ENCODE measurements at regions not wholly inside any gene's neighbourhood (a gene's known extent, or its start where the extent isn't known, plus 50 kb on each side); places are given as distances from the start of the nearest gene placed in this dataset.
"Not testable (repeated sequence)": the region's sequence is repeated elsewhere in the genome, so short reads cannot be mapped to it uniquely, and the experiment has no call there.

DNA sequence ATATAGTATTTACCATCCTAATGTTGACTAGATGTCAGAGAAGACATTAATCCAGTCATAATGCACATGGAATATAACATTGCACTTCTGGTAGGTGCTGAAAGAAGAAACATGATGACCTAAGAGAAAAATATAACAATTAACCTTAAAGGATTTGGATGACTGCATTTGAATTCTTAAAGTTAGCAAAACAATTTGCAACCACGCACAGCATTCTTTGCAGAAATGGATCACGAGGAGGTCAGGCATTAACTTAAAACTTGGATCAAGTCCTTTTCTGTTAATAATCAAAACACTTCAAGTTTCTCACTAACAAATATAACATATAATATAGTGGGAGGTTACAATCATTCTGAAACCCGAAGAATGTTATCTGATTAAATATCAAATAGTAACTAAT lies 525.0 kb upstream of the SLITRK6 start:
- intact Hi-C loops (cut with micrococcal nuclease; ENCODE audit: unreplicated experiment), result no loop called here
- no peak for DNase-seq (ENCODE audit: low spot score)
- no peaks in the 10 kb centered on the region for H3K36me3 ChIP-seq (ENCODE audit: insufficient read depth, low read length)
- no peak for TF ChIP-seq EZH2phosphoT487 (IDR thresholded peaks at IDR 0.05; ENCODE audit: borderline replicate concordance, low read depth, low read length)
- TF ChIP-seq, protein P1, sequence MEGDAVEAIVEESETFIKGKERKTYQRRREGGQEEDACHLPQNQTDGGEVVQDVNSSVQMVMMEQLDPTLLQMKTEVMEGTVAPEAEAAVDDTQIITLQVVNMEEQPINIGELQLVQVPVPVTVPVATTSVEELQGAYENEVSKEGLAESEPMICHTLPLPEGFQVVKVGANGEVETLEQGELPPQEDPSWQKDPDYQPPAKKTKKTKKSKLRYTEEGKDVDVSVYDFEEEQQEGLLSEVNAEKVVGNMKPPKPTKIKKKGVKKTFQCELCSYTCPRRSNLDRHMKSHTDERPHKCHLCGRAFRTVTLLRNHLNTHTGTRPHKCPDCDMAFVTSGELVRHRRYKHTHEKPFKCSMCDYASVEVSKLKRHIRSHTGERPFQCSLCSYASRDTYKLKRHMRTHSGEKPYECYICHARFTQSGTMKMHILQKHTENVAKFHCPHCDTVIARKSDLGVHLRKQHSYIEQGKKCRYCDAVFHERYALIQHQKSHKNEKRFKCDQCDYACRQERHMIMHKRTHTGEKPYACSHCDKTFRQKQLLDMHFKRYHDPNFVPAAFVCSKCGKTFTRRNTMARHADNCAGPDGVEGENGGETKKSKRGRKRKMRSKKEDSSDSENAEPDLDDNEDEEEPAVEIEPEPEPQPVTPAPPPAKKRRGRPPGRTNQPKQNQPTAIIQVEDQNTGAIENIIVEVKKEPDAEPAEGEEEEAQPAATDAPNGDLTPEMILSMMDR (conservative IDR thresholded peaks at IDR 0.05; ENCODE audit: low read length), result no peak
- no TSS peak for BruUV-seq (replicated peaks)
- H3K79me2 ChIP-seq (ENCODE audit: insufficient read depth, low read depth, low read length), result no peaks in the 10 kb centered on the region
- H2AFZ ChIP-seq (ENCODE audit: low read length), result no peak overlapping the region
- H3K4me1 ChIP-seq (ENCODE audit: insufficient read depth, low read length, poor library complexity, severe bottlenecking), result no peaks in the 10 kb centered on the region
- ChIA-PET POLR2A (no interaction called here), CTCF (ENCODE audit: unreplicated experiment) (no interaction called here)
- no peaks in the 10 kb centered on the region for H4K20me1 ChIP-seq (ENCODE audit: insufficient read depth, low read length)
- no peak overlapping the region for H3K4me2 ChIP-seq (ENCODE audit: low read length)
- H3K9me2 ChIP-seq (ENCODE audit: insufficient read depth, low read length), result no peaks in the 10 kb centered on the region
- H3K4me3 ChIP-seq (ENCODE audit: low read depth, low read length, poor library complexity, severe bottlenecking), result no peak overlapping the region
- no peak overlapping the region for H3K27ac ChIP-seq (ENCODE audit: low read depth, low read length, poor library complexity, severe bottlenecking)
- no peaks in the 10 kb centered on the region for H3K9me3 ChIP-seq (ENCODE audit: low read length)

DNA sequence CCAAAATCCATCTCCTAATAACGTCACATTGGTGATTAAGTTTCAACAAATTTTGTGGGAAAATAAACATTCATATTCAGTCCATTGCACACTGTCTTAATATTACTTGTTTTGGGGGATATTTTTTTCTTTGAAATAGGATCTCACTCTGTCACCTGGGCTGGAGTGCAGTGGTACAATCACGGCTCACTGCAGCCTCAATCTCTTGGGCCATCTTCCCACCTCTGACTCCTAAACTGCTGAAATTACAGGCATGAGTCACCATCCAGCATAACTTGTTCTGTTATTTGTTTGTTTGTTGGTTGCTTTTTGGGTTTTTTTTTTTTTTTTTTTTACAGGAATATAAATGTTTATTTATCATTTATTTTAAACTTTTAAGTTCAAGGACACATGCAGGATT lies 556.1 kb upstream of the SLITRK6 start:
- H3K4me2 ChIP-seq (ENCODE audit: low read length), result no peak overlapping the region
- BruUV-seq (replicated peaks), result no TSS peak
- no peak overlapping the region for H3K27ac ChIP-seq (ENCODE audit: low read depth, low read length, poor library complexity, severe bottlenecking)
- POLR2A ChIA-PET, result no interaction called here
- CTCF ChIA-PET (ENCODE audit: unreplicated experiment), result no interaction called here
- H3K36me3 ChIP-seq (ENCODE audit: insufficient read depth, low read length), result no peaks in the 10 kb centered on the region
- no peaks in the 10 kb centered on the region for H3K79me2 ChIP-seq (ENCODE audit: insufficient read depth, low read depth, low read length)
- H3K9me2 ChIP-seq (ENCODE audit: insufficient read depth, low read length), result no peaks in the 10 kb centered on the region
- intact Hi-C loops (cut with micrococcal nuclease; ENCODE audit: unreplicated experiment), result no loop called here
- H3K9me3 ChIP-seq (ENCODE audit: low read length), result no peaks in the 10 kb centered on the region
- H4K20me1 ChIP-seq (ENCODE audit: insufficient read depth, low read length), result no peaks in the 10 kb centered on the region
- H3K4me1 ChIP-seq (ENCODE audit: insufficient read depth, low read length, poor library complexity, severe bottlenecking), result no peaks in the 10 kb centered on the region
- DNase-seq (ENCODE audit: low spot score), result no peak
- no peak overlapping the region for H3K4me3 ChIP-seq (ENCODE audit: low read depth, low read length, poor library complexity, severe bottlenecking)
- no peak overlapping the region for H2AFZ ChIP-seq (ENCODE audit: low read length)
- TF ChIP-seq EZH2phosphoT487 (IDR thresholded peaks at IDR 0.05; ENCODE audit: borderline replicate concordance, low read depth, low read length), result no peak
- TF ChIP-seq, protein P1 (conservative IDR thresholded peaks at IDR 0.05; ENCODE audit: low read length), result no peak

DNA sequence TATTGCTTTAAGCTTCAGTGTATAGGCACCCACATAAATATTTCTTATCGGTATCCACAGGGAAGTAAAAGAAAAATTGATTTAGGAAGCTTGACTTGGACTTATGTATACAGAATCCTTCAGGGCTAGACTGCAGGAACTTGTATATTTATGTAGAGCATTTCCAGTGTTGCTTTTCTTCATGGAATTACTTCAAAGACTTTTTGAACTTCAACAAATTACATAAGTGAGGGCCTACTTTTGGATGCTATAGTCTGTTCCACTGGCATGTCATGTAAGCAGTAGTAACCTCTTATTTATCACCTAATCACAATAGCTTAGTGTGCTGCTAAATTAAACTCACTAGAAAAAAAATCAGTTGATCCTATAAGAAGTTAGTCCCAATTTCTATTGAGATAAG lies 557.9 kb upstream of the SLITRK6 start:
- CTCF ChIA-PET (ENCODE audit: unreplicated experiment), result no interaction called here

DNA sequence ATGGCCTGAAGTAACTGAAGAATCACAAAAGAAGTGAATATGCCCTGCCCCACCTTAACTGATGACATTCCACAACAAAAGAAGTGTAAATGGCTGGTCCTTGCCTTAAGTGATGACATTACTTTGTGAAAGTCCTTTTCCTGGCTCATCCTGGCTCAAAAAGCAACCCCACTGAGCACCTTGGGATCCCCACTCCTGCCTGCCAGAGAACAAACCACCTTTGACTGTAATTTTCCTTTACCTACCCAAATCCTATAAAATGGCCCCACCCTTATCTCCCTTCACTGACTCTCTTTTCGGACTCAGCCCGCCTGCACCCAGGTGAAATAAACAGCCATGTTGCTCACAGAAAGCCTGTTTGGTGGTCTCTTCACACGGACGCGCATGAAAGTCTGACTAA lies 564.5 kb upstream of the SLITRK6 start:
- H2AFZ ChIP-seq (ENCODE audit: low read length); intact Hi-C loops (cut with micrococcal nuclease; ENCODE audit: unreplicated experiment); H3K27ac ChIP-seq (ENCODE audit: low read depth, low read length, poor library complexity, severe bottlenecking); H3K4me2 ChIP-seq (ENCODE audit: low read length); CTCF ChIA-PET (ENCODE audit: unreplicated experiment); H3K4me1 ChIP-seq (ENCODE audit: insufficient read depth, low read length, poor library complexity, severe bottlenecking); H4K20me1 ChIP-seq (ENCODE audit: insufficient read depth, low read length); H3K4me3 ChIP-seq (ENCODE audit: low read depth, low read length, poor library complexity, severe bottlenecking); H3K9me2 ChIP-seq (ENCODE audit: insufficient read depth, low read length); BruUV-seq (replicated peaks); H3K79me2 ChIP-seq (ENCODE audit: insufficient read depth, low read depth, low read length); DNase-seq (ENCODE audit: low spot score); H3K9me3 ChIP-seq (ENCODE audit: low read length); H3K36me3 ChIP-seq (ENCODE audit: insufficient read depth, low read length): not testable (repeated sequence)
- POLR2A ChIA-PET, result interaction anchor here (0.9 to 1.2 kb wide), 2 partner anchors 12 to 34 kb away, joined by 4 to 5 read pairs; no protein-coding TSS in a partner anchor

More for the DNA sequence above, 557.9 kb upstream of the SLITRK6 start:
- Histone ChIP-seq H3K4me3 (ENCODE audit: low read depth, low read length, poor library complexity, severe bottlenecking) (no peak overlapping the region), H2AFZ (ENCODE audit: low read length) (no peak overlapping the region), H3K4me2 (ENCODE audit: low read length) (no peak overlapping the region), H3K27ac (ENCODE audit: low read depth, low read length, poor library complexity, severe bottlenecking) (no peak overlapping the region), H3K36me3 (ENCODE audit: insufficient read depth, low read length) (no peaks in the 10 kb centered on the region), H3K9me3 (ENCODE audit: low read length) (no peaks in the 10 kb centered on the region), H3K79me2 (ENCODE audit: insufficient read depth, low read depth, low read length) (no peaks in the 10 kb centered on the region), H3K9me2 (ENCODE audit: insufficient read depth, low read length) (no peaks in the 10 kb centered on the region), H4K20me1 (ENCODE audit: insufficient read depth, low read length) (no peaks in the 10 kb centered on the region), H3K4me1 (ENCODE audit: insufficient read depth, low read length, poor library complexity, severe bottlenecking) (no peaks in the 10 kb centered on the region)
- BruUV-seq (replicated peaks), result no TSS peak
- no peak for TF ChIP-seq EZH2phosphoT487 (IDR thresholded peaks at IDR 0.05; ENCODE audit: borderline replicate concordance, low read depth, low read length)
- TF ChIP-seq, protein P1 (conservative IDR thresholded peaks at IDR 0.05; ENCODE audit: low read length), result no peak
- POLR2A ChIA-PET, result interaction anchor here (0.5 to 0.7 kb wide), 2 partner anchors 11 to 233 kb away, joined by 3 to 4 read pairs; no protein-coding TSS in a partner anchor
- intact Hi-C loops (cut with micrococcal nuclease; ENCODE audit: unreplicated experiment), result no loop called here
- no peak for DNase-seq (ENCODE audit: low spot score)
